ENCODE measurements at regions not wholly inside any gene's neighbourhood (a gene's known extent, or its start where the extent isn't known, plus 50 kb on each side); places are given as distances from the start of the nearest gene placed in this dataset.

DNA sequence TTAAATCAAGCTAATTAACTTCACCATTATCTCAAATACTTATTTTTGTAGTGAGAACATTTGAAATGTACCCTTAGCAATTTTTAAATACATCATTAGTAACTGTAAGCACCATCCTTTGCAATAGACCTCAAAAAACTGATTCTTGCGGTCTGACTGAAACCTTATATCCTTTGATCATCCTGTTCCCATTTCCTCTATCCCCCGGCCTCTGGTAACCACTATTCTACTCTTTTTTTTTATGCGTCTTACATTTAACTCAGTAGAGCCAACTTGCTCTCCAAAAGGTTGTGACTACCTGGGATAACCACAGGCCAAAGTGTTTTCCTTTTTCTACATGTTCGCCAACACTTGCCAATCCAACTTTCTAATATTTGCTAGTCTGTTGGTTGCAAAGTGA lies 106.1 kb downstream of the IRX1 start:
- ChIA-PET POLR2A (no interaction called here), CTCF (no interaction called here)
- ATAC-seq (ENCODE audit: low read depth) (no peak), DNase-seq (no peak)
- H3K9me3 ChIP-seq (ENCODE audit: control extremely low read depth in 1 of 3, control insufficient read depth in 2 of 3, insufficient read depth in 1 of 3, low read length in 2 of 3): peaks cover 0 to 8% (median 0%) of the 10 kb centered on the region in 3 donors
- no peaks in the 10 kb centered on the region for H4K20me1 ChIP-seq (ENCODE audit: control insufficient read depth, insufficient read depth, low read length, poor library complexity, severe bottlenecking)
- no peaks in the 10 kb centered on the region for H3K4me1 ChIP-seq (ENCODE audit: control insufficient read depth in 2 of 2, insufficient read depth in 2 of 2, low read length in 2 of 2)
- intact Hi-C loops (cut with micrococcal nuclease): no loop called here
- Mint-ChIP-seq H3K27me3 (no peaks in the 10 kb centered on the region), H3K4me3 (no peak overlapping the region), H3K9me3 (ENCODE audit: insufficient read depth) (peaks cover 7% of the 10 kb centered on the region), H3K27ac (no peak overlapping the region), H3K4me1 (no peaks in the 10 kb centered on the region)
- H3K36me3 ChIP-seq (replicated peaks in 1 of 2; ENCODE audit: control extremely low read depth in 1 of 2, control insufficient read depth in 1 of 2, extremely low read depth in 1 of 2, insufficient read depth in 2 of 2, low read length in 1 of 2): no peaks in the 10 kb centered on the region
- no peak overlapping the region for H3K4me3 ChIP-seq (ENCODE audit: control extremely low read depth in 1 of 5, extremely low read depth in 1 of 5, insufficient read depth in 1 of 5, low read depth in 2 of 5, low read length in 4 of 5)
- H3K4me2 ChIP-seq (replicated peaks; ENCODE audit: low read depth, low read length, poor library complexity, severe bottlenecking): no peak overlapping the region
- no peak overlapping the region for H2AFZ ChIP-seq (ENCODE audit: insufficient read depth, low read depth, low read length, poor library complexity, severe bottlenecking)
- no peaks in the 10 kb centered on the region for H3K27me3 ChIP-seq (replicated peaks in 1 of 4; ENCODE audit: control extremely low read depth in 1 of 4, control insufficient read depth in 3 of 4, insufficient read depth in 4 of 4, low read length in 3 of 4)
- no peaks in the 10 kb centered on the region for H3K79me2 ChIP-seq (ENCODE audit: control insufficient read depth, insufficient read depth, low read length)
- WGBS (ENCODE audit: insufficient coverage): 40% methylated on average over 3 of the region's 4 CpGs
- TF ChIP-seq, protein P1, sequence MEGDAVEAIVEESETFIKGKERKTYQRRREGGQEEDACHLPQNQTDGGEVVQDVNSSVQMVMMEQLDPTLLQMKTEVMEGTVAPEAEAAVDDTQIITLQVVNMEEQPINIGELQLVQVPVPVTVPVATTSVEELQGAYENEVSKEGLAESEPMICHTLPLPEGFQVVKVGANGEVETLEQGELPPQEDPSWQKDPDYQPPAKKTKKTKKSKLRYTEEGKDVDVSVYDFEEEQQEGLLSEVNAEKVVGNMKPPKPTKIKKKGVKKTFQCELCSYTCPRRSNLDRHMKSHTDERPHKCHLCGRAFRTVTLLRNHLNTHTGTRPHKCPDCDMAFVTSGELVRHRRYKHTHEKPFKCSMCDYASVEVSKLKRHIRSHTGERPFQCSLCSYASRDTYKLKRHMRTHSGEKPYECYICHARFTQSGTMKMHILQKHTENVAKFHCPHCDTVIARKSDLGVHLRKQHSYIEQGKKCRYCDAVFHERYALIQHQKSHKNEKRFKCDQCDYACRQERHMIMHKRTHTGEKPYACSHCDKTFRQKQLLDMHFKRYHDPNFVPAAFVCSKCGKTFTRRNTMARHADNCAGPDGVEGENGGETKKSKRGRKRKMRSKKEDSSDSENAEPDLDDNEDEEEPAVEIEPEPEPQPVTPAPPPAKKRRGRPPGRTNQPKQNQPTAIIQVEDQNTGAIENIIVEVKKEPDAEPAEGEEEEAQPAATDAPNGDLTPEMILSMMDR (IDR thresholded peaks at IDR 0.05): no peak
- TF ChIP-seq EZH2 (IDR thresholded peaks at IDR 0.05; ENCODE audit: borderline replicate concordance, insufficient read depth, low read depth, low read length, poor library complexity, severe bottlenecking): no peak
- no peak overlapping the region for H3K9ac ChIP-seq (ENCODE audit: low read length)
- no peak overlapping the region for H3K27ac ChIP-seq (ENCODE audit: low read length in 2 of 2)

GRCh38 chr5:3704661-3705060 lies 109.0 kb downstream of the IRX1 start:
- H3K4me3 Mint-ChIP-seq: no peak overlapping the region
- ATAC-seq (ENCODE audit: low read depth) (no peak), DNase-seq (no peak)
- no peaks in the 10 kb centered on the region for H4K20me1 ChIP-seq (ENCODE audit: control insufficient read depth, insufficient read depth, low read length, poor library complexity, severe bottlenecking)
- H3K27me3 ChIP-seq (replicated peaks in 1 of 4; ENCODE audit: control extremely low read depth in 1 of 4, control insufficient read depth in 3 of 4, insufficient read depth in 4 of 4, low read length in 3 of 4): no peaks in the 10 kb centered on the region
- H3K9me3 ChIP-seq (ENCODE audit: control extremely low read depth in 1 of 3, control insufficient read depth in 2 of 3, insufficient read depth in 1 of 3, low read length in 2 of 3): no peaks in the 10 kb centered on the region
- no peak overlapping the region for H3K4me2 ChIP-seq (replicated peaks; ENCODE audit: low read depth, low read length, poor library complexity, severe bottlenecking)
- no peak overlapping the region for H3K4me3 ChIP-seq (ENCODE audit: control extremely low read depth in 1 of 5, extremely low read depth in 1 of 5, insufficient read depth in 1 of 5, low read depth in 2 of 5, low read length in 4 of 5)
- H3K79me2 ChIP-seq (ENCODE audit: control insufficient read depth, insufficient read depth, low read length): no peaks in the 10 kb centered on the region
- no peaks in the 10 kb centered on the region for H3K4me1 ChIP-seq (ENCODE audit: control insufficient read depth in 2 of 2, insufficient read depth in 2 of 2, low read length in 2 of 2)
- no peaks in the 10 kb centered on the region for H3K27me3 Mint-ChIP-seq
- H3K36me3 ChIP-seq (replicated peaks in 1 of 2; ENCODE audit: control extremely low read depth in 1 of 2, control insufficient read depth in 1 of 2, extremely low read depth in 1 of 2, insufficient read depth in 2 of 2, low read length in 1 of 2): no peaks in the 10 kb centered on the region
- H3K27ac ChIP-seq (ENCODE audit: low read length in 2 of 2): no peak overlapping the region
- no peak overlapping the region for H2AFZ ChIP-seq (ENCODE audit: insufficient read depth, low read depth, low read length, poor library complexity, severe bottlenecking)
- no peak overlapping the region for H3K9ac ChIP-seq (ENCODE audit: low read length)
- H3K4me1 Mint-ChIP-seq: no peaks in the 10 kb centered on the region
- POLR2A ChIA-PET: no interaction called here
- TF ChIP-seq, protein P1 (IDR thresholded peaks at IDR 0.05): no peak
- TF ChIP-seq EZH2 (IDR thresholded peaks at IDR 0.05; ENCODE audit: borderline replicate concordance, insufficient read depth, low read depth, low read length, poor library complexity, severe bottlenecking): no peak
- H3K9me3 Mint-ChIP-seq (ENCODE audit: insufficient read depth): peaks cover 7% of the 10 kb centered on the region
- H3K27ac Mint-ChIP-seq: no peak overlapping the region
- CTCF ChIA-PET: no interaction called here
- intact Hi-C loops (cut with micrococcal nuclease): no loop called here
